CD4-positive, alpha-beta T cell (primary cell): ENCODE measurements at regions not wholly inside any gene's neighbourhood (a gene's known extent, or its start where the extent isn't known, plus 50 kb on each side); places are given as distances from the start of the nearest gene placed in this dataset.

Experiments used
- ATAC-seq: fragments of 200-7000 bp; cut with Tn5 transposase; one replicate; pipeline ENCODE4 v1.10.0; 2022; ENCODE audit warnings: mild to moderate bottlenecking; ENCODE audit not compliant: poor library complexity
- CTCF ChIA-PET: fragments of 350-600 bp; sonication (Branson Sonifier 250); formaldehyde crosslinking; loops from one replicate; lab custom pipeline; 2021; ENCODE audit warnings: antibody characterized with exemption, inconsistent platforms; lab: Charles Lee
- POLR2A ChIA-PET: fragments of 350-600 bp; sonication (Branson Sonifier 250); formaldehyde crosslinking; loops from one replicate; lab custom pipeline; 2021; ENCODE audit warnings: antibody characterized with exemption, inconsistent platforms; lab: Charles Lee
- DNase-seq, 14 experiments: peaks; one replicate each; pipeline ENCODE4 v3.0.0-alpha.2; 2013 to 2020; ENCODE audit warnings: mixed read lengths in 2 of 14
- H3K27ac ChIP-seq, 2 donors: one replicate each; pipeline versions ENCODE4 v1.5.1 to v1.7.0; 2013; ENCODE audit warnings: low read length in 2 of 2, low read depth in 1 of 2, mild to moderate bottlenecking in 1 of 2
- H3K27me3 ChIP-seq, 2 experiments: 1 replicate in 1 of 2; 2 replicates in 1 of 2; pipeline versions ENCODE4 v1.6.1 to v1.7.0; 2013; ENCODE audit warnings: low read length in 2 of 2, control low read depth in 1 of 2, mild to moderate bottlenecking in 1 of 2, moderate library complexity in 1 of 2; ENCODE audit not compliant: insufficient read depth in 2 of 2, control insufficient read depth in 1 of 2
- H3K36me3 ChIP-seq: one replicate; pipeline ENCODE4 v1.6.1; 2013; ENCODE audit warnings: low read length, control low read depth; ENCODE audit not compliant: insufficient read depth
- H3K4me1 ChIP-seq: one replicate; pipeline ENCODE4 v1.6.1; 2013; ENCODE audit warnings: low read length, control low read depth; ENCODE audit not compliant: insufficient read depth
- H3K4me3 ChIP-seq: one replicate; pipeline ENCODE4 v1.5.1; 2013; ENCODE audit warnings: mild to moderate bottlenecking, low read length, moderate library complexity
- H3K9me3 ChIP-seq, 2 experiments: 1 replicate in 1 of 2; 2 replicates in 1 of 2; pipeline versions ENCODE4 v1.6.1 to v1.7.0; 2013; ENCODE audit warnings: low read length in 2 of 2, mild to moderate bottlenecking in 2 of 2, control low read depth in 1 of 2, moderate library complexity in 1 of 2; ENCODE audit not compliant: control insufficient read depth in 1 of 2, insufficient read depth in 1 of 2
- H3K27ac Mint-ChIP-seq: one replicate; pipeline ENCODE4 v1.8.0; 2020; ENCODE audit warnings: mixed read lengths
- H3K27me3 Mint-ChIP-seq: one replicate; pipeline ENCODE4 v1.8.0; 2021; ENCODE audit warnings: mixed read lengths
- H3K36me3 Mint-ChIP-seq: one replicate; pipeline ENCODE4 v1.8.0; 2021; ENCODE audit warnings: low read depth, mixed read lengths
- H3K4me1 Mint-ChIP-seq: one replicate; pipeline ENCODE4 v1.8.0; 2021; ENCODE audit warnings: low read depth, mixed read lengths
- H3K4me3 Mint-ChIP-seq: one replicate; pipeline ENCODE4 v1.8.0; 2020; ENCODE audit warnings: mild to moderate bottlenecking, mixed read lengths
- H3K9me3 Mint-ChIP-seq: one replicate; pipeline ENCODE4 v1.8.0; 2020; ENCODE audit warnings: mixed read lengths
- CTCF ChIP-seq: fragments of 200-600 bp; IDR thresholded peaks from one replicate; pipeline ENCODE4 v1.8.0; 2022; ENCODE audit warnings: antibody characterized with exemption, mild to moderate bottlenecking
- intact Hi-C, 2 experiments: fragments of 100-400 bp; cut with DNase I in 1 of 2; cut with micrococcal nuclease in 1 of 2; formaldehyde crosslinking; loops; one replicate each; pipeline versions ENCODE4 v1.15.1 to v1.9.0; 2023 to 2025; cut with DNase I, micrococcal nuclease

GRCh38 chr11:71352226-71352625, 96.0 kb downstream of the DHCR7 start:
- no peak overlapping the region for H3K4me3 Mint-ChIP-seq
- no peak overlapping the region for H3K4me3 ChIP-seq
- no peaks in the 10 kb centered on the region for H3K4me1 ChIP-seq
- H3K27ac ChIP-seq, result no peak overlapping the region
- no peaks in the 10 kb centered on the region for H3K36me3 ChIP-seq
- intact Hi-C loops, result no loop called here
- H3K9me3 Mint-ChIP-seq, result no peaks in the 10 kb centered on the region
- ChIA-PET POLR2A (no interaction called here), CTCF (no interaction called here)
- DNase-seq (no peak), ATAC-seq (no peak)
- H3K4me1 Mint-ChIP-seq, result no peaks in the 10 kb centered on the region
- H3K27me3 Mint-ChIP-seq, result peaks cover 31% of the 10 kb centered on the region
- no peak overlapping the region for H3K27ac Mint-ChIP-seq
- H3K9me3 ChIP-seq, result no peaks in the 10 kb centered on the region
- TF ChIP-seq CTCF, result no peak
- H3K27me3 ChIP-seq, result peaks cover 5 to 7% of the 10 kb centered on the region in 2 experiments
- H3K36me3 Mint-ChIP-seq, result no peaks in the 10 kb centered on the region

GRCh38 chr11:71349627-71350026, 97.2 kb upstream of the SHANK2 start:
- no peak overlapping the region for H3K4me3 Mint-ChIP-seq
- H3K27ac Mint-ChIP-seq, result no peak overlapping the region
- intact Hi-C loops, result no loop called here
- CTCF ChIA-PET, result no interaction called here
- ATAC-seq (no peak), DNase-seq (no peak)
- no peak for TF ChIP-seq CTCF
- H3K4me1 ChIP-seq, result no peaks in the 10 kb centered on the region
- no peaks in the 10 kb centered on the region for H3K4me1 Mint-ChIP-seq
- H3K27me3 Mint-ChIP-seq, result peaks cover 31% of the 10 kb centered on the region
- H3K9me3 ChIP-seq, result no peaks in the 10 kb centered on the region
- H3K9me3 Mint-ChIP-seq, result no peaks in the 10 kb centered on the region
- POLR2A ChIA-PET, result no interaction called here
- peaks cover 7% of the 10 kb centered on the region in 2 experiments for H3K27me3 ChIP-seq
- H3K36me3 ChIP-seq, result no peaks in the 10 kb centered on the region
- H3K4me3 ChIP-seq, result no peak overlapping the region
- H3K27ac ChIP-seq, result no peak overlapping the region
- no peaks in the 10 kb centered on the region for H3K36me3 Mint-ChIP-seq

- no peaks in the 10 kb centered on the region for H3K4me1 ChIP-seq
- H3K27me3 Mint-ChIP-seq, result peaks cover 30% of the 10 kb centered on the region
- DNase-seq (no peak), ATAC-seq (no peak)
- TF ChIP-seq CTCF, result no peak
- ChIA-PET POLR2A (no interaction called here), CTCF (no interaction called here)
- H3K36me3 ChIP-seq, result no peaks in the 10 kb centered on the region
- no peaks in the 10 kb centered on the region for H3K9me3 Mint-ChIP-seq
- no peak overlapping the region for H3K27ac Mint-ChIP-seq
- no peaks in the 10 kb centered on the region for H3K4me1 Mint-ChIP-seq
- no peak overlapping the region for H3K27ac ChIP-seq
- no peak overlapping the region for H3K4me3 ChIP-seq
- H3K9me3 ChIP-seq, result no peaks in the 10 kb centered on the region
- H3K4me3 Mint-ChIP-seq, result no peak overlapping the region
- intact Hi-C loops, result no loop called here
- peaks cover 7% of the 10 kb centered on the region in 2 experiments for H3K27me3 ChIP-seq
- no peaks in the 10 kb centered on the region for H3K36me3 Mint-ChIP-seq
Observed at GRCh38 chr11:71343828-71344400, 91.5 kb upstream of the SHANK2 start.
